Caki2 (cell line): ENCODE measurements at regions not wholly inside any gene's neighbourhood (a gene's known extent, or its start where the extent isn't known, plus 50 kb on each side); places are given as distances from the start of the nearest gene placed in this dataset.

ENCODE experiments used
- DNase-seq: peaks from one replicate; pipeline ENCODE4 v3.0.0-alpha.2; 2015; ENCODE audit warnings: low read depth
- in situ Hi-C: cut with HindIII; loops from 2 replicates; pipeline ENCODE4 v1.10.0; 2016; ENCODE audit warnings: low sequenced_read_pairs, low pct_unique_long_range_greater_than_20kb, mixed read lengths

- DNase-seq: no peak
Measured at GRCh38 chr14:82055515-82056115, 522.0 kb upstream of the SEL1L start.

GRCh38 chr14:82060219-82060618, 526.6 kb upstream of the SEL1L start:
- in situ Hi-C loops: no loop called here

More at GRCh38 chr14:82055515-82056115, 522.0 kb upstream of the SEL1L start:
- in situ Hi-C loops: no loop called here

GRCh38 chr14:82067221-82067875, 533.7 kb upstream of the SEL1L start:
- in situ Hi-C loops: no loop called here
- DNase-seq: no peak

More at GRCh38 chr14:82060219-82060618, 526.6 kb upstream of the SEL1L start:
- DNase-seq: no peak

DNA sequence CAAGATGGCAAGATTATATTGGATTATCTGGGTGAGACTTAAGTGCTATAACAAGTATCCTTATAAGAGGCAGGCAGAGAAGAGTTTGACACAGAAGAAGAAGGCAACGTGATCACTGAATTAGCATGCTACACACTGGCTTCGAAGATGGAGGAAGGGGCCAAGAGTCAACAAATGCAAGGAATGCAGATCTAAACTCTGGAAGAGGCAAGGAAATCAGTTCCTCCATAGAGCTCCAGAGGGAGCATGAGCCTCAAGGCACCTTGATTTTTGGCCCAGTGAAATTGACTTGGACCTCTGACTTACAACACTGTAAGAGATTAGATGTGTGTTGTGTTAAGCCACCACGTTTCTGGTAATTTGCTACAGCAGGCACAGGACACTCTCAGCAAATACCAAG, 536.4 kb upstream of the SEL1L start:
- in situ Hi-C loops: no loop called here
- no peak for DNase-seq

GRCh38 chr14:82070753-82071152, 537.1 kb upstream of the SEL1L start:
- in situ Hi-C loops: no loop called here

GRCh38 chr14:82073547-82073946, 539.9 kb upstream of the SEL1L start:
- in situ Hi-C loops: no loop called here
- DNase-seq: no peak

More at GRCh38 chr14:82070753-82071152, 537.1 kb upstream of the SEL1L start:
- DNase-seq: no peak

DNA sequence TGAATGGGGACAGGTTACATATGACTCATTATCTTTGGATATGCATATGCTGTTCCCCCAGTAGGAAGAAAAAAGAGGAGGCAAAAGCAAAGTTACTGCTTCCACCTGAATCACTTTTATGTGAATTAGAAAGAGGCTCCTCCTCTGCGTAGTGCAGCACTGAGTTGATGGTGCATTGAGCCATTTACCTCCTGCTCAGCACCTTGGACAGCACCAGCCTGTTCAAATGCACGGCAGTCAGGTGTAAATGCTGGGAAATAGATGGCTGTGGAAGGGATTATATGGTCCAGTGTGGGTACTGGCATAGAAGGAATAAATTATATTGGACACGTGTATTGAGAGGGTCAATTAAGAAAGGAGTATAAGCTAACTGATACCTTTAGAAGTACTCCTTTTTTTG, 541.9 kb upstream of the SEL1L start:
- in situ Hi-C loops: no loop called here
- DNase-seq: peak; percentile 24

DNA sequence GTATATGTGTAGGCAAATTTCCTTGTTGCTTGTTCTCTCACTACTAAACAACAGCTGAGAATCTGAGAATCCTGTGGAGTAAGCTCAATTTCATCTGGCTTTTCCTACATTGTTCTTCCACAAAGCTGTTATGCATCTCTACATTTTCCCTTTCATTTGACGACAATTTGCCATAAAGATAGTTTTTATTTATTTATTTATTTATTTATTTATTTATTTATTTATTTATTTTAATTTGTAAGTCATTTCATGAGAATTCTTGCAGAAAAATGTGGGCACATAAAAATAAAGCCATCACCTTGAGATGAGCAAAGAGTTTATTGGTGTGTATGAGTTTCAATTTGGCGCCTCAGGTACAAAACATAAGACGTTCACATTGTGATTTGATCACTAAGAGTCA, 545.9 kb upstream of the SEL1L start:
- no peak for DNase-seq
- in situ Hi-C loops: no loop called here

- DNase-seq: no peak
- in situ Hi-C loops: no loop called here
Measured at GRCh38 chr14:82080370-82080769, 546.7 kb upstream of the SEL1L start.

DNA sequence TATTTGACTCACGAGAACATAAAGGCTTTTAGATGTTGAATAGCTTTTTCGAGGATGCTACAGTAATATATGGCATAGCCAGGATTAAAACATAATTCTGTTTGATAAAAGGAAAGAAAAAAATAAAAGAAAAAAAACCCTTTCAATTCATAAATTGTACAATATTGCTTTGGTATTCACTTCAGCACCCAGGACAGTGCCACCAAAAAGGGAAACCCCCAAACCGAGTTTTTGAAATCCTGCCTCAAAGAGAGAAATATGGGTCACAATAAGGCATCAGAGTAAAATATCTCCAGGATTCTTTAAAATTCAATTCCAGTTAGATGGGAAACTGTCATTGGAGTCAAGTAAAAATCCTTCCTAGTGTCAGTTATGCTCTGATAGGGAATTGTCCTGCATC, 551.2 kb upstream of the SEL1L start:
- in situ Hi-C loops: no loop called here
- no peak for DNase-seq

DNA sequence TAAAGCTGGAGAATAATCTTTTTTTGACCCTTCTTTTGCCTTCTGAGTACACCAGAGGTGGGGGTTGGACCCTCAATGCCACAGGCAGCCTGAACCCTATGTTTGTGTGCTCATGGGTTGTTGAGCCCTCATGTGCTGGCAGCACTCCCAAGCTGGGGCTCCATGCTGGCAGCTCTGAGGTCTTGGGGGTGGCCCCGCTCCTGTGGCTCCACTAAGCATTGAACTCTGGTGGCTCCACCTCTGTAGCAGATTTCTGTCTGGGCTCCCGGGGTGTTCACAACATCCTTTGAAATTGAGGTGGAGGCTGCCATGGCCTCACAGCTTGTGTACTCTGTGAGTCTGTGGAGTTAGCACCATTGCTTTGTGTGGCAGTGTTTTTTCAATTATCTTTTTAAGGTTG, 557.4 kb upstream of the SEL1L start:
- DNase-seq: no peak
- in situ Hi-C loops: no loop called here

GRCh38 chr14:82094829-82095345, 561.2 kb upstream of the SEL1L start:
- in situ Hi-C loops: no loop called here
- no peak for DNase-seq

DNA sequence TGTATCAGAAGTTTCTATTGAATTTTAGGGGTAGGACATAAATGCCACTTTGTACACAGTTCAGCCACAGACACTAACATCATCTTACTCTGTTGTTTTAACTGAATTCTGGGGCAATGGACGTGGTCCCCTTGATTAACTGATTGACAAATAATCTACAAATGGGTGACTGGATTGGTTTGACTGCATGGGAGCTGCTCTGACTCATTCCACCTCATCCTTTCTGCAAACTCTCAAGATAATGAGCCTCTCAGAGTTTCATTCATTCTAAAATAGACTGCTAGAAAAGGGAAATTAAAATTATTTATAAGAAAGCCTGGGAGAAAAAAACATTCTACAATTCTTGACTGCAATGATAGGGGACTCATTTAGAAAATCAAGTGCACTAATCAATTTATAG, 570.4 kb upstream of the SEL1L start:
- in situ Hi-C loops: no loop called here
- DNase-seq: no peak

- in situ Hi-C loops: no loop called here
- DNase-seq: no peak
Measured at GRCh38 chr14:82112210-82112839, 578.7 kb upstream of the SEL1L start.

DNA sequence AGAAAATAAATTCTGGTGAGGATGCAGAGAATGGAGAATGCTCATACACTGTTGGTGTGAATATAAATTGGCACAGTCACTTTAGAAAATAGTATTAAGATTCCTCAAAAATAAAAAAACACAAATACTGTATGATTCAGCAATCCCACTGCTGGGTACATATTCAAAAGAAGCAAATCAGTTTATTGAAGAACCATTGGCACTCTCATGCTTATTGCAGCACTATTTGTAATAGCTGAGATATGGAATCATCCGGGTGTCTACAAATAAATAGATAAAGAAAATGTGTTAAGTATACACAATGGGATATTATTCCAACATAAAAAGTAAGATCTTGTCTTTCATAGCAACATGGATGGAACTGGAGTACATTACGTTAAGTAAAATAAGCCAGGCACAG, 579.4 kb upstream of the SEL1L start:
- in situ Hi-C loops: no loop called here
- DNase-seq: no peak

DNA sequence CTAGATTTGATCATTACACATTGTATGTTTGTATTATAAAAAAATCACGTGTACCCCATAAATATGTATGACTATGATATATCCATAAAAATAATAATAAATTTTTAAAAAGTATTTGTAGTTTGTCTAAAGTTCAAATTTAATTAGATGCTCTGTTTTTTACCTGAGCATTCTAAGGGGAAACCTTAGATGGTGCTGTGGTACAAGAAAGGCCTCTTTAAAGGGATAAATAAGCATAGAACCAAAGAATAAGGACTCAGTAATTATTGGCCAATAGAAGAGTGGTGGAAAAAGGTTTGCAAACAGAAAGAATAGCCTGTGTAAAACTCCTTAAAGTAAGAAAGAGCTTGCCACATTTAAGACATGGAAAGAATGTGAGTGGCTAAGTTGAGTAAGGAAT, 580.1 kb upstream of the SEL1L start:
- in situ Hi-C loops: no loop called here
- no peak for DNase-seq

- in situ Hi-C loops: no loop called here
- no peak for DNase-seq
Measured at GRCh38 chr14:82116721-82117120, 583.1 kb upstream of the SEL1L start.

- no peak for DNase-seq
- in situ Hi-C loops: no loop called here
Measured at GRCh38 chr14:82122655-82123054, 589.0 kb upstream of the SEL1L start.

DNA sequence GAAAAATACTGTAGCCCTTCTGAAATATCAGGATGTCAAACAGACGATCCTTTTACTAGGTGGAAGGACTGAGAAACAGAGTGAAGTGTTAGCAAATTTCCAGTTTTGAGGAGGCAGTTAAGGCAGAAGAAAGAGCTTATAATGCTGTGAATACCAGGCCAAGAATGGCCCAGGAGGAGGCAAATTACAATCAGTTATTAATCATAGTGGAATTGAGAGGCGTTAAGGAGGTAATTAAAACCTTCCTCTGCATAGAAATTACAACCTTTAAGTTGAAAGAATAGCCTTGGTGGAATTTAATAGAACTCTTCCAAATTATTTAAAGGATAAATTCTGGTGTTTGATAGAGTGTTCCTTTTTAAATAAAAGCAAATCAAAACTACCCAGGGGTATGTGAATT, 590.9 kb upstream of the SEL1L start:
- DNase-seq: no peak
- in situ Hi-C loops: no loop called here

DNA sequence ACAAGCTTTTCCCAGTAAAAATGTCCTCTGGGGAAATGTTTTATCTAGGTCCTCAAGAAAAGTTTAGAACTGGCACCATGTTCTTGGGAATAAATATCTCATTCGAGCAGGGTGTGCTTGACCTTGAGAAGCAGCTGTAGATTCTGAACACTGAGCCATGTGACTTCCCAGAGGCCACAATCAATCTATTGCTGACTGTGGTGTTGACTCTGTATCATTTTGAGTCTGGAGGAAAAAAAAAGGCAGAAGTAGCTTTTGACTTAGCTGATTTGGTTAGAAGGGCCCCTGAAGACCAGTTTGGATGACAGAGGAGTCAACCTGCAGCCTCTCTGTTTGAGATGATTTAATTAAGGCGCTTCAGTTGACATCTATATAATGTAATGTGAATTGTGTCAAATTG, 592.4 kb upstream of the SEL1L start:
- in situ Hi-C loops: no loop called here
- no peak for DNase-seq
